Activated naive CD8-positive, alpha-beta T cell treated with anti-CD3 and anti-CD28 coated beads for 36 hours (primary cell): ENCODE measurements at regions not wholly inside any gene's neighbourhood (a gene's known extent, or its start where the extent isn't known, plus 50 kb on each side); places are given as distances from the start of the nearest gene placed in this dataset.
"Not testable (repeated sequence)": the region's sequence is repeated elsewhere in the genome, so short reads cannot be mapped to it uniquely, and the experiment has no call there.

ENCODE experiments used
- DNase-seq: peaks from one replicate; pipeline ENCODE4 v3.0.0; 2021
- H3K27ac Mint-ChIP-seq: one replicate; pipeline ENCODE4 v1.8.0; 2022; ENCODE audit warnings: mild to moderate bottlenecking, moderate library complexity, mixed read lengths
- H3K27me3 Mint-ChIP-seq: one replicate; pipeline ENCODE4 v1.8.0; 2022; ENCODE audit warnings: mild to moderate bottlenecking, mixed read lengths
- H3K36me3 Mint-ChIP-seq: one replicate; pipeline ENCODE4 v1.8.0; 2021; ENCODE audit warnings: mild to moderate bottlenecking, mixed read lengths
- H3K4me1 Mint-ChIP-seq: one replicate; pipeline ENCODE4 v1.8.0; 2021; ENCODE audit warnings: mixed read lengths
- H3K4me3 Mint-ChIP-seq: one replicate; pipeline ENCODE4 v1.8.0; 2022; ENCODE audit warnings: mild to moderate bottlenecking, moderate library complexity, mixed read lengths
- H3K9me3 Mint-ChIP-seq: one replicate; pipeline ENCODE4 v1.8.0; 2022; ENCODE audit warnings: mixed read lengths

DNA sequence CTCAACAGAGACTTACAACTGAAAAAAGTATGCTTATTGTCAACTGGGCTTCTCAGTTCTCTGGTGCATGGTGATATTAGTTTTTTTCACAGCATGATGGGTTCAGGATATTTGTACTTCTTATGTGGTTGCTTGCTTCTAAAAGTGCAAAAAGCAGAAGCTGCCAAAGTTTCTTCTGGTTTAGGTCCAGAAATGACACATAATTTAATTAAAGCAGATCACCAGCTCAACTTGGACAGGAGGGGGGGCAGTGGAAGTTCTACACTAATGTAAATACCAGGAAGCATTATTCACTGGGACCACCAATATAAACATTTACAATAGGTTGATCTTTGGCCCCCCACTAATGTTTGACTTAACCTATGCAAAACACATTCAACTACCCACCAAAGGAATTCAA, 354.8 kb upstream of the BRINP3 start:
- H3K4me1 Mint-ChIP-seq: no peaks in the 10 kb centered on the region
- H3K4me3 Mint-ChIP-seq: no peak overlapping the region
- no peak for DNase-seq
- H3K27ac Mint-ChIP-seq: no peak overlapping the region
- H3K27me3 Mint-ChIP-seq: no peaks in the 10 kb centered on the region
- H3K9me3 Mint-ChIP-seq: peaks cover 14% of the 10 kb centered on the region
- H3K36me3 Mint-ChIP-seq: no peaks in the 10 kb centered on the region

DNA sequence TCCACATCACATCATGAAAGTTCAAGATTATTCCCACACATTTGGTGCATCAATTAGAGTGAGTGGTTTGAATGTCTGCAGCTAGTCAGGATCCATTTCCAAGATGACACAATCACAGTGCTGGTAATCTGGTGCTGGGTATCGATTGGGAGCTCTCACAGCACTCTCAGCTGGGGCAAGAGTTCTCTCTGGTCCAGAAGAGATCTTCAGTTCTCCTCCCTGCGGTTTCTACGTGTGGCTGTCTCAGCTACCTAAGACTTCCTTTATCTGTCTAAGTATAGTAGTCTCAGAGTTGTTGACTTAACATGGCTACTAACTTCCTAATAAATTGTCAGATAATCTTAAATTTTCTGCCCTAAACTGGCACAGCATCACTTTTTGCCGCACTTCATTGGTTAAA, 358.0 kb upstream of the BRINP3 start:
- no peaks in the 10 kb centered on the region for H3K27me3 Mint-ChIP-seq
- no peaks in the 10 kb centered on the region for H3K4me1 Mint-ChIP-seq
- H3K4me3 Mint-ChIP-seq: no peak overlapping the region
- H3K27ac Mint-ChIP-seq: no peak overlapping the region
- no peaks in the 10 kb centered on the region for H3K36me3 Mint-ChIP-seq
- DNase-seq: no peak
- H3K9me3 Mint-ChIP-seq: peaks cover 3% of the 10 kb centered on the region

DNA sequence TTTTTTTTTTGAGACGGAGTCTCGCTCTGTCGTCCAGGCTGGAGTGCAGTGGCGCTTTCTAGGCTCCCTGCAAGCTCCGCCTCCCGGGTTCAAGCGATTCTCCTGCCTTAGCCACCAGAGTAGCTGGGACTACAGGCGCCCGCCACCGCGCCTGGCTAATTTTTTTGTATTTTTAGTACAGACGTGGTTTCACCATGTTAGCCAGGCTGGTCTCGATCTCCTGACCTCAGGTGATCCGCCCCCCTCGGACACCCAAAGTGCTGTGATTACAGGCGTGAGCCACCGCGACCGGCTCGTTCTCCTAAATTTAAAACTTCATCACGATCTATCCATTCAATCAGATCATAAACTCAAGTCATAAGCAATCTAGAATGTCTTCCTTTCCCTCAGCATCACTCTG, 359.5 kb upstream of the BRINP3 start:
- DNase-seq, H3K27me3 Mint-ChIP-seq, H3K4me1 Mint-ChIP-seq, H3K36me3 Mint-ChIP-seq, H3K27ac Mint-ChIP-seq, H3K4me3 Mint-ChIP-seq, H3K9me3 Mint-ChIP-seq: not testable (repeated sequence)

DNA sequence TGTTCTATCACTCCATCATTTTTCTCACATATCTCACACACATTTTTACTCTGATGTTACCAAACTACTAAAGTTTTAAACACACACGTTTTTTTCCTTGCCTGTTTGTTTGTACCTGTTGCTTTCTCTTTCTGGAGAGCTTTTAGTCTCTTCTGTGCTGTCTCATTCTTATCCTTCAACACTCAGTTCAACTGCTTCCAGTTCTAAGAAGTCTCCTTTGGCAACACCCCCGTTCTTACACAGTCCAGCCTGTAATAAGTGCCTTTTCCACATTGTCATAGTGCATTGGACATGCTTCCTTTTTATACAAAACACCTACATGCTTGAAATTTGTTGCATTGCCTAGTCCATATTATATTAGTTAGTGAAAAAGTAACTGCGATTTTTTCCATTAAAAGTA, 360.2 kb upstream of the BRINP3 start:
- DNase-seq: no peak
- Mint-ChIP-seq H3K9me3 (peaks cover 3% of the 10 kb centered on the region), H3K27ac (no peak overlapping the region), H3K36me3 (no peaks in the 10 kb centered on the region), H3K27me3 (no peaks in the 10 kb centered on the region), H3K4me3 (no peak overlapping the region), H3K4me1 (no peaks in the 10 kb centered on the region)

DNA sequence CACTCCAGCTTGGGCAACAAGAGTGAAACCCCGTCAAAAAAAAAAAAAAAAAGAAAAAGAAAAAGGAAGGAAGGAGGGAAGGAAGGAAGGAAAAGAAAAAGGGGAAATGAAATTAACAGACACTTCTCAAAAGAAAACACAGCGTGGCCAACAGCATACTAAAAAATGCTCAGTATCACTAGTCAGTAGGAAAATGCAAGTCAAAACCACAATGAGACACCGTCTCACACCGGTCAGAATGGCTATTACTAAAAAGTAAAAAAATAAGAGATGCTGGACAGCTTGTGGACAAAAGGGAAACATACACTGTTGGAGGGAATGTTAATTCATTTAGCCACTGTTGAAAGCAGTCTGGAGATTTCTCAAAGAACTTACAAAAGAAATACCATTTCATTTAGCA, 369.5 kb upstream of the BRINP3 start:
- no peak overlapping the region for H3K27ac Mint-ChIP-seq
- no peaks in the 10 kb centered on the region for H3K4me1 Mint-ChIP-seq
- peaks cover 2% of the 10 kb centered on the region for H3K9me3 Mint-ChIP-seq
- no peaks in the 10 kb centered on the region for H3K36me3 Mint-ChIP-seq
- DNase-seq: no peak
- no peak overlapping the region for H3K4me3 Mint-ChIP-seq
- H3K27me3 Mint-ChIP-seq: no peaks in the 10 kb centered on the region

DNA sequence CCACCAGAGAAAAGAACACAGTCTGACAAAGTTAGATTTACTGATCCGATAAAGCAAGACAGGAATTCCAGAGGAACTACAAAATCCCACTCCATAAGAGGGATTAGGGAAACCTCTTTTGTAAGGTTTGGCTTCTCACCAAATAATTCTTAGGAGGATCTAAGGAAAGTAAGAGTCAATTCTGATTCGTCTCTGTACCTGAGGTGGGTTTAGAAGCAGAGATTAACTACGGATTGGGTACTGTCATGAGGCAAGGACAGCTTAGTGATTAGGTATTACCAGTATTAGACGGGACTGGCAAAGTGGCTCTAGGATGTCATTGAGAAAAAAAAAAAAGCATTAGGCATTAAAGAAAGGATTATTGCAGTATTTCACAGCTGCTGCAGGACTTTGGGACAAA, 371.7 kb upstream of the BRINP3 start:
- no peak overlapping the region for H3K4me3 Mint-ChIP-seq
- no peaks in the 10 kb centered on the region for H3K36me3 Mint-ChIP-seq
- no peak for DNase-seq
- H3K9me3 Mint-ChIP-seq: peaks cover 4% of the 10 kb centered on the region
- no peak overlapping the region for H3K27ac Mint-ChIP-seq
- H3K4me1 Mint-ChIP-seq: no peaks in the 10 kb centered on the region
- no peaks in the 10 kb centered on the region for H3K27me3 Mint-ChIP-seq

DNA sequence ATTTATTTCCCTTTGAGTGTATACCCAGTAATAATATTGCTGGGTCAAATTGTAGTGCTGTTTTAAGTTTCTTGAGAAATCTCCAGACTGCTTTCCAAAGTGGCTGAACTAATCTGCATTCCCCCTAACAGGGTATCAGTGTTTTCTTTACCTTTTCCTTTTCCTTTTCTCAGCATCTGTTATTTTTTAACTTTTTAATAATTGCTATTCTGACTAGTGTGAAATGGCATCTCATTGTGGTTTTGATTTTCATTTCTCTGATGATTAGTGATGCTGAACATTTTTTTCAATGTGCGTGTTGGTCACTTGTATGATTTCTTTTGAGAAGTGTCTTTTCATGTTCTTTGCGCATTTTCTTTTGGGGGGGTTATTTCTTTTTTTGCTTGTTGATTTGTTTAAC, 374.9 kb upstream of the BRINP3 start:
- Mint-ChIP-seq H3K36me3 (no peaks in the 10 kb centered on the region), H3K27me3 (no peaks in the 10 kb centered on the region), H3K27ac (no peak overlapping the region), H3K4me1 (no peaks in the 10 kb centered on the region), H3K4me3 (no peak overlapping the region), H3K9me3 (peaks cover 4% of the 10 kb centered on the region)
- DNase-seq: no peak

DNA sequence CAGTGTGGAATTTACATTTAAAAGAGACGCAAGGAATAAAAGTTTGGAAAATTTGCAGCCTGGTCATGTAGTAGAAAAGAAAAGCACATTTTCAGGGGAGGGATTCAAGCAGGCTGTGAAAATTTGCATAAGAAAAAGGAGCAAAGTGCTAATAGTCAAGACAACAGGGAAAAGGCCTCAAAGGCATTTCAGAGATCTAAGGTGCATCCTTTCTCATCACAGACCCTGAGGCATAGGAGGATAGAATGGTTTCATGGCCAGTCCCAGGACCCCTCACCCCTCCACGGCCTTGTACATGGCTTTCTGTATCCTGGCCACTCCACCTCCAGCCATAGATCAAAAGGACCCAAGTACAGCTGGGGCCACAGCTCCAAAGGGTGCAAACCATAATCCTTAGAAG, 380.5 kb upstream of the BRINP3 start:
- Mint-ChIP-seq H3K27ac (no peak overlapping the region), H3K36me3 (no peaks in the 10 kb centered on the region), H3K27me3 (no peaks in the 10 kb centered on the region), H3K4me1 (no peaks in the 10 kb centered on the region), H3K9me3 (peaks cover 13% of the 10 kb centered on the region), H3K4me3 (no peak overlapping the region)
- no peak for DNase-seq

DNA sequence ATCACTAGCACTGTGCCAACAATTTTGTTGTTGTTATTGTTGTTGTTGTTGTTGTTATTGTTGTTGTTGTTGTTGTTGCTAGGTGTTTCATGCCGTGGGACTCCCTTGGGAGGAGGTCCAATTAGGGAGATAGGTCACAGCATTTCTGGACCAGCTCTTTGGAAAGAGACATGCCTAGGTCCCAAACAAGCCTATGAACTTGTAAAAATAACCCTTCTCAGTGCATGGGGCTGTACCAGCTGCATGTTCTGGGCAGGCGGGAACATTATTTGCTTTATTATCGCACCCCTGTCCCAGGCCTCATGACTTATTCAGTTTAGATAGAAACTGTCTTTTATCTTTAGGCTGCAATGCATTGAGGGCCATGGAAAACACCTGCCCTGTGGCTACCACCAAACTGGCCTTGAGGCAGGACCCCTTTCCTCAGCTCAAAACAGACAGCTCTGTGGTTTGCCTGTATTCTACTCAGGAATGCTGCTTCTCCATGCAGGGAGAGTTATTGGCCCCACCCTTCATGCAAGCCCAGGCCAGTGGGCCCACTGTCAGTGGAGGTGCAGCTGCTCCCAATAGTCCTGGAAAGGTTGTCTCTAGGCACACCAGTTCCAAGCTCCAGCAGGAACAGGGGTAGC, 386.5 kb upstream of the BRINP3 start:
- Mint-ChIP-seq H3K36me3 (no peaks in the 10 kb centered on the region), H3K27me3 (no peaks in the 10 kb centered on the region), H3K27ac (no peak overlapping the region), H3K4me1 (no peaks in the 10 kb centered on the region), H3K9me3 (peaks cover 6% of the 10 kb centered on the region), H3K4me3 (no peak overlapping the region)
- no peak for DNase-seq

DNA sequence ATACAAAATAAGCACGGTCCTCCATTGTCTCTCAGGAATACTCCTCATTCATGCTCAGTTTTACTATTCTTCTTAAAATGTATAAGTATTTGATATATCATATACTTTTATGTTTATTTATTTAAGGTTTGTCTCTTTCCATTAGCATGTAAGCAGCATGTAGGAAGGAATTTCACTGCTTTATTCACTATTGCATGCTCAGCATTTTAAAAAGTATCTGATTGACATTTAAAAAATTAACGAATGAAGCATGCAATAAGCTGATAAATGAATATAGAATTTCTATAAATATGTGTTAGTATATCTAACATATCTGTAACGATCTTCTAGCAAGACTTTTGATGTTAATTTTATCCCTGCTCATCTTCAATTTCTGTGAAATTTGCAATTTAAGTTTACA, 402.7 kb upstream of the BRINP3 start:
- no peaks in the 10 kb centered on the region for H3K27me3 Mint-ChIP-seq
- H3K36me3 Mint-ChIP-seq: no peaks in the 10 kb centered on the region
- no peak overlapping the region for H3K4me3 Mint-ChIP-seq
- no peaks in the 10 kb centered on the region for H3K4me1 Mint-ChIP-seq
- peaks cover 3% of the 10 kb centered on the region for H3K9me3 Mint-ChIP-seq
- no peak for DNase-seq
- no peak overlapping the region for H3K27ac Mint-ChIP-seq

DNA sequence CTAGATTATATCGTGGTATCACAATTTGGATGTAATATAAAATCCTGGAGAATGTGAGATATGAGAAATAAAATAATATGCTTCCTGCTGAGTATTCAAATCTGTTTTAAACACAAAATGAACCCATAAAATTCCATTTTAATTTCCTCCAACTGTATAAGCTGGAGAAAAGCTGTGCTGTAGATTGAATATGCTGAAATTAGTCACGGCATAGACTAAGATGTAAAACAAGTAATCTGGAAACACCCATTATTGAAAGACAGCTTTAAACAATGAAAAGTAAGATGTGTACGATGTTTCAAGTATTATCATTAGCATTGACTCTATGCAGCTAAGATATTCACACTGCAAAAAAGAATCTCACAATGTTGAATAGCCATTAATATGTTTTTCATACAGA, 403.4 kb upstream of the BRINP3 start:
- no peak for DNase-seq
- H3K4me1 Mint-ChIP-seq: no peaks in the 10 kb centered on the region
- H3K9me3 Mint-ChIP-seq: peaks cover 7% of the 10 kb centered on the region
- no peak overlapping the region for H3K27ac Mint-ChIP-seq
- H3K36me3 Mint-ChIP-seq: no peaks in the 10 kb centered on the region
- no peaks in the 10 kb centered on the region for H3K27me3 Mint-ChIP-seq
- no peak overlapping the region for H3K4me3 Mint-ChIP-seq

DNA sequence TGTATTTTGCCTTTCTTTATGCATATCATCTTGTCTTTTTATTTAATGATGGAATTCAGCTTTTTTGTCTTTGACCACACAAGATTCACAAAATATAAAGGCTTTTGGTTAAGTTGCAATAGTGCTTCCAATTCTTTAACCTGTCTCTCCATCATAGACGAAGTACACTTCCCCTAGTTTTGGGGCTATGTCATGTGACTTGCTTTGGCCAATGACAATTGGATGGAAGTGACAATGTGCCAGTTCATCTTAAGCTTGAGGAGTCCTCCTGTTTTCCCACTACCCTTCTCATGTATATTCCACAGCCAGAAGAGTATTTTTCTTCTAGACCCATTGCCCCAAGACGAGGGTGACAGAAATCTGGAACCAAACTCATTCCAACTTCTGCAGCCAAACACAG, 419.6 kb upstream of the BRINP3 start:
- Mint-ChIP-seq H3K27me3 (no peaks in the 10 kb centered on the region), H3K4me3 (no peak overlapping the region), H3K9me3 (peaks cover 4% of the 10 kb centered on the region), H3K36me3 (no peaks in the 10 kb centered on the region), H3K27ac (no peak overlapping the region), H3K4me1 (no peaks in the 10 kb centered on the region)
- DNase-seq: no peak

DNA sequence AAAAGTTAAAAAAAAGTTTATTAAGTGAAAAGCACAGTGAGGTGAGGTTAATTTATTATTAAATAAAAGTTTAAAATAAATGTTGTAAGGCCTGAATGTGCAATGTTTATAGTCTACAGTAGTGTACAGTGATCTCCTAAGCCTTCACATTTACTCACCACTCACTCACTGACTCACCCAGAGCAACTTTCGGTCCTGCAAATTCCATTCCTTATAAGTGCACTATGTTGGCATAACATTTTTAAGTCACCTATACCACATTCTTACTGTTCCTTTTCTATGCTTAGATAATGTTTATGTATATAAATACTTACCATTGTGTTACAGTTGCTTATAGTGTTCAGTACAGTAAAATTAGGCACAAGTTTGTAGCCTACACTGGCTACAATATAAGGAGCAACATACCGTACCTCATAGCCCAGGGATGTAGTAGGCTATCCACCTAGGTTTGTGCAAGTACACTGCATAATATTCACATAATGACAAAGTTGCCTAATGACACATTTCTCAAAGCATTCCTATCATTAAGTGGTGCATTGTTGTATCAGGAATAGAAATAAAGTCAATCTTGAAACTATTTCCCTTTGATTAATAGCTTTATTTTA, 426.5 kb upstream of the BRINP3 start:
- no peak overlapping the region for H3K27ac Mint-ChIP-seq
- no peaks in the 10 kb centered on the region for H3K27me3 Mint-ChIP-seq
- no peaks in the 10 kb centered on the region for H3K36me3 Mint-ChIP-seq
- H3K9me3 Mint-ChIP-seq: peaks cover 4% of the 10 kb centered on the region
- no peak overlapping the region for H3K4me3 Mint-ChIP-seq
- no peak for DNase-seq
- no peaks in the 10 kb centered on the region for H3K4me1 Mint-ChIP-seq

DNA sequence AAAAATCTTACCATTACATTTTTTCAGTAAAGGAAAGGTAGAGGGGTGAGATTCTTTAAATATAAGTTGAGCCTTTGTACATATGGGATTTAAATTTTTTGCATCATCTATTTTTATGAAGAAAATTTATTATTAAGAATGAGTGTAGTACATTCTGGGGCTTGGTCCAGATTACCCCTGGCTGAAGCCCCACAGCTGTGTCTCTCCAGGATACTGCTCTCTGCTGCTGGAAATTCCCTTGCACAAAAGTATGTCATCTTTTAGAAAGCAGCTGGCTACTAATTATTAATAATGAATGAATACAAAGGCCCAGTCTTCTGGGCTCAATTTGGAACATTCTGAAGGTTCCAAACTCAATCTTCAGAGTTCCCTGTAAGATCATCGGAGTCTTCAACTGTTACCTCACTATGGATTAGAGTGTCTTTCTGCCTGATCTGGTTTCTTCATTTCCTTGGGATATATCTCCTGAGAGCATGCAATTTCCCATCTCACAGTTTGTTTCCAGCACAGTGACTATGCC, 428.6 kb upstream of the BRINP3 start:
- Mint-ChIP-seq H3K27me3 (no peaks in the 10 kb centered on the region), H3K27ac (no peak overlapping the region), H3K4me1 (no peaks in the 10 kb centered on the region), H3K9me3 (peaks cover 2% of the 10 kb centered on the region), H3K4me3 (no peak overlapping the region), H3K36me3 (no peaks in the 10 kb centered on the region)
- DNase-seq: no peak

DNA sequence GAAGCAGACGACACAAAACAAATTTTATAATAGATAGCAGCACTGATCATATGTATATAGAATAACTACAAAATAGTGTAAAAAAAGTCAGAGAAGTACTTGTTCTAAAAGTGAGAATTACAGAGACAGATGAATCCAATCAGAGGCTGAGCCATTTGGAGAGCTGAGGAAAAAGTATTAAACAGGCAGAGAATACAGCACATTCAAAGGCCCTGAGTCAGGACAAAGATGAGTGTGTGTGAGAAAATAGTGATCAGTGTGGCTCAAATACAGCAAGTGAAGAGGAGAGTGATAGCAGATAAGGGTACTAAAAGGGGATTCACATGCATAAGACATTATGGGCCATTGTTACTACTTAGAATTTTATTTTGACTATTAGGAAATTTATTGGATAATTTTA, 430.6 kb upstream of the BRINP3 start:
- Mint-ChIP-seq H3K9me3 (peaks cover 3% of the 10 kb centered on the region), H3K36me3 (no peaks in the 10 kb centered on the region), H3K27ac (no peak overlapping the region), H3K27me3 (no peaks in the 10 kb centered on the region), H3K4me3 (no peak overlapping the region), H3K4me1 (no peaks in the 10 kb centered on the region)
- DNase-seq: no peak

DNA sequence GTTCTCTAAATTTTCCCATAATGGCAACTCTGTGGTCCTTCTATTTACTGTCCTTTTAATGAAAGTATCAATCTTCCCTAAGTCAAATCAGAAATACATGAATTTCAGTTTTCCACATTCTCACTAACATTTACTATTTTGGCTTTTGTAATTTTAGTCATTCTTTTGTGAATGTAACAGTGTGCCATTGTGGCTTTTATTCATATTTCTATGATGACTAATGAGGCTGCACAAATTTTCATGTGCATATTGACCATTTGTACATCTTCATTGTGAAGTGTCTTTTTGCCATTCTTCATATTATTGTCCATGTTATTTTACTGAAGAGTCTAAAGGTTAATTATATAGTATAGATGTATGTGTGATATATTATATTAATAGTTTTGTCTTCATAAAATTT, 431.0 kb upstream of the BRINP3 start:
- H3K27me3 Mint-ChIP-seq: no peaks in the 10 kb centered on the region
- no peak overlapping the region for H3K27ac Mint-ChIP-seq
- H3K36me3 Mint-ChIP-seq: no peaks in the 10 kb centered on the region
- H3K4me3 Mint-ChIP-seq: no peak overlapping the region
- no peak for DNase-seq
- no peaks in the 10 kb centered on the region for H3K4me1 Mint-ChIP-seq
- peaks cover 3% of the 10 kb centered on the region for H3K9me3 Mint-ChIP-seq
